Suprapubic skin (tissue), 4 donors: ENCODE measurements at regions not wholly inside any gene's neighbourhood (a gene's known extent, or its start where the extent isn't known, plus 50 kb on each side); places are given as distances from the start of the nearest gene placed in this dataset.

Experiments used
- POLR2A ChIP-seq, 2 donors: fragments of 450-650 bp; IDR thresholded peaks; one replicate each; pipeline ENCODE4 v1.6.1; 2017; ENCODE audit warnings: antibody characterized with exemption in 2 of 2, mild to moderate bottlenecking in 2 of 2, moderate library complexity in 2 of 2
- POLR2AphosphoS5 ChIP-seq, 3 donors: sonication (generic); formaldehyde crosslinking; IDR thresholded peaks; one replicate each; pipeline ENCODE4 v1.6.1; 2017; ENCODE audit warnings: antibody characterized with exemption in 3 of 3
- TF ChIP-seq, protein P1 (sequence below), 2 donors: fragments of 200-600 bp in 1 of 2; fragments of 450-650 bp in 1 of 2; sonication (generic) in 1 of 2; IDR thresholded peaks; one replicate each; pipeline ENCODE4 v1.5.1; 2016 to 2019; ENCODE audit warnings: antibody characterized with exemption in 2 of 2, mild to moderate bottlenecking in 1 of 2, moderate library complexity in 1 of 2

DNA sequence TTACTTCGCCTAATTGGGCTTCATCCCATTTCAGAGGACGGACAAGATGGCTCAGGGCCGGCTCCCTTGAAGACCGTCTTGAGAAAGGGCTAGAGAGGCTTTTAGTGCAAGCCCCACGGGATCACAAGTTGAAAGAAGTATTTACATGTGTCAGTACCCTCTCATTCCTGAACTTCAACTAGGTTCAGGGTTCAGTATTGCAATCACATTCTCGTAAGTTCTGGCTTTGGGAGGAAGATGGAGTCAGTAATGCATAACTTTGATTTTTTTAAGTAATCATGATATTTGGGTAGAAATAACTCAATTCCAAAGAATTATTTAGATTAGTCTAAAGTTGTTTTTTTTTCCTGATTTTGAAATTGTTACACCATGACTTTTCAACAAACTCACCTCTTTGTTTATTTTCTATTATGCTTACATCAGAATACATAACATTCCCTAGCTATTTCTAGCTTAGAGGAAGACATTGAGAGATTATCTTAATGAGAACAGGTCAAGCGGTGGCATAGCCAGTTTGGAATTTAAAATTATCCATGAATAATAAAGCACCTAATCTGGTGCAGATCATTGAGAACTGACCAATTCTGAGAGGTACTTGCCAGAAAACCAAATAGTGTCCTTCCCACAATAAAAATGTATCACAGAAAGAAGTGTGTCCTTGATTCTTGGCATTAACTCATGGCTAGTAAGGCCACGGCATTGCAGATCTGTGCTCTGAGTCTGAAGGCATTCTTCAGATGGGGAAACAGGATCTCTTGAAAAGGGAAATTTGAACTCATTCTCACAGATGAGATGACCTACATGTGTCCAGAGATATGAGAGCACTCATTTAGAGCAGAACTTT is 92.1 kb upstream of the BLID start:
- TF ChIP-seq, protein P1, sequence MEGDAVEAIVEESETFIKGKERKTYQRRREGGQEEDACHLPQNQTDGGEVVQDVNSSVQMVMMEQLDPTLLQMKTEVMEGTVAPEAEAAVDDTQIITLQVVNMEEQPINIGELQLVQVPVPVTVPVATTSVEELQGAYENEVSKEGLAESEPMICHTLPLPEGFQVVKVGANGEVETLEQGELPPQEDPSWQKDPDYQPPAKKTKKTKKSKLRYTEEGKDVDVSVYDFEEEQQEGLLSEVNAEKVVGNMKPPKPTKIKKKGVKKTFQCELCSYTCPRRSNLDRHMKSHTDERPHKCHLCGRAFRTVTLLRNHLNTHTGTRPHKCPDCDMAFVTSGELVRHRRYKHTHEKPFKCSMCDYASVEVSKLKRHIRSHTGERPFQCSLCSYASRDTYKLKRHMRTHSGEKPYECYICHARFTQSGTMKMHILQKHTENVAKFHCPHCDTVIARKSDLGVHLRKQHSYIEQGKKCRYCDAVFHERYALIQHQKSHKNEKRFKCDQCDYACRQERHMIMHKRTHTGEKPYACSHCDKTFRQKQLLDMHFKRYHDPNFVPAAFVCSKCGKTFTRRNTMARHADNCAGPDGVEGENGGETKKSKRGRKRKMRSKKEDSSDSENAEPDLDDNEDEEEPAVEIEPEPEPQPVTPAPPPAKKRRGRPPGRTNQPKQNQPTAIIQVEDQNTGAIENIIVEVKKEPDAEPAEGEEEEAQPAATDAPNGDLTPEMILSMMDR (IDR thresholded peaks at IDR 0.05): no peak
- TF ChIP-seq POLR2AphosphoS5 (IDR thresholded peaks at IDR 0.05) (no peak), POLR2A (IDR thresholded peaks at IDR 0.05) (no peak)
